ENCODE measurements at regions not wholly inside any gene's neighbourhood (a gene's known extent, or its start where the extent isn't known, plus 50 kb on each side); places are given as distances from the start of the nearest gene placed in this dataset.

DNA sequence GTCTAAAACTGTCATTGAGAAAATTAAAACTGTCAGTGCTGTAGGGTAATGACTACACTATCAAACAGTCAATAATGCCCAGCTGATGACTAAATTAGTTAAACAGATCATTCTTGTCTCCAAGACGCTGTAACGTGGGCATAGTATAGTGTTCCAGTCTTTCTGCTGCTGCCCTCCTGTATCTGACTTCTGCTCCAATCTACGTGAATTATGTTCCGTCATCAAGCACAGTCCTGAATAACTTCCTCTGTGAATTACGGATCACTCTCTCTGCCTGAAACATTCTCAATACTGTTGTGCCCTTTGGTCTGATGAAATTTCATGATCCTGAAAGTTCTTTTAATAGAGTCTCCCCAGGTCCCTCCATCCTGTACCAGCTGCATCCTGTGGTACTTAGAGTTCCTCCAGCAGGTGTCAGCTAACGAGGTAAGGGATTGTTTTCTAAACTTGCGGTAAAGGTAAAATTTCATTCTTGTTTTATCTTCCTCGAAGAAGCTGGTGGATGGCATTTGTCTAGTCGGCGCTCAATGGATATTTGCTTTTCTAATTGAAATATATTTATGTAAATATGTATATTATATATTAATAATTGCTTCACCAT is 393.5 kb upstream of the ADARB2 start:
- no peaks in the 10 kb centered on the region for H3K9me3 ChIP-seq

GRCh38 chr10:2128991-2129390 is 391.7 kb upstream of the ADARB2 start:
- Histone ChIP-seq H3K27me3 (no peaks in the 10 kb centered on the region), H3K36me3 (no peaks in the 10 kb centered on the region), H3K4me1 (no peaks in the 10 kb centered on the region), H3K9me3 (no peaks in the 10 kb centered on the region), H3K4me3 (no peak overlapping the region), H3K27ac (no peak overlapping the region)
- WGBS: 89% methylated on average over 3 of the region's 3 CpGs
- DNase-seq (ENCODE audit: low spot score in 2 of 2): no peak
- TF ChIP-seq EP300 (IDR thresholded peaks at IDR 0.05) (no peak), POLR2AphosphoS5 (IDR thresholded peaks at IDR 0.05) (no peak), POLR2A (IDR thresholded peaks at IDR 0.05) (no peak), CTCF (IDR thresholded peaks at IDR 0.05) (no peak)

More for the DNA sequence above, 393.5 kb upstream of the ADARB2 start:
- Histone ChIP-seq H3K4me1 (no peaks in the 10 kb centered on the region), H3K27me3 (no peaks in the 10 kb centered on the region), H3K27ac (no peak overlapping the region), H3K4me3 (no peak overlapping the region), H3K36me3 (no peaks in the 10 kb centered on the region)
- 72% methylated on average over 10 of the region's 10 CpGs for WGBS
- TF ChIP-seq CTCF (IDR thresholded peaks at IDR 0.05): no peak
- no peak for TF ChIP-seq POLR2A (IDR thresholded peaks at IDR 0.05)
- no peak for TF ChIP-seq EP300 (IDR thresholded peaks at IDR 0.05)
- TF ChIP-seq POLR2AphosphoS5 (IDR thresholded peaks at IDR 0.05): no peak
- no peak for DNase-seq (ENCODE audit: low spot score in 2 of 2)

- no peak overlapping the region for H3K27ac ChIP-seq
- H3K9me3 ChIP-seq: no peaks in the 10 kb centered on the region
- H3K36me3 ChIP-seq: no peaks in the 10 kb centered on the region
- H3K27me3 ChIP-seq: no peaks in the 10 kb centered on the region
- no peaks in the 10 kb centered on the region for H3K4me1 ChIP-seq
- WGBS: 59% methylated on average over 11 of the region's 11 CpGs
- TF ChIP-seq CTCF (IDR thresholded peaks at IDR 0.05) (no peak), POLR2AphosphoS5 (IDR thresholded peaks at IDR 0.05) (no peak), EP300 (IDR thresholded peaks at IDR 0.05) (no peak), POLR2A (IDR thresholded peaks at IDR 0.05) (no peak)
- no peak for DNase-seq (ENCODE audit: low spot score in 2 of 2)
- H3K4me3 ChIP-seq: no peak overlapping the region
These were observed 386.8 kb upstream of the ADARB2 start for GRCh38 chr10:2124135-2124534.

- no peak for TF ChIP-seq EP300 (IDR thresholded peaks at IDR 0.05)
- no peak for TF ChIP-seq POLR2AphosphoS5 (IDR thresholded peaks at IDR 0.05)
- no peak for TF ChIP-seq CTCF (IDR thresholded peaks at IDR 0.05)
- TF ChIP-seq POLR2A (IDR thresholded peaks at IDR 0.05): no peak
- no peaks in the 10 kb centered on the region for H3K4me1 ChIP-seq
- 51% methylated on average over 8 of the region's 8 CpGs for WGBS
These were observed 385.3 kb upstream of the ADARB2 start for GRCh38 chr10:2122431-2123124.

DNA sequence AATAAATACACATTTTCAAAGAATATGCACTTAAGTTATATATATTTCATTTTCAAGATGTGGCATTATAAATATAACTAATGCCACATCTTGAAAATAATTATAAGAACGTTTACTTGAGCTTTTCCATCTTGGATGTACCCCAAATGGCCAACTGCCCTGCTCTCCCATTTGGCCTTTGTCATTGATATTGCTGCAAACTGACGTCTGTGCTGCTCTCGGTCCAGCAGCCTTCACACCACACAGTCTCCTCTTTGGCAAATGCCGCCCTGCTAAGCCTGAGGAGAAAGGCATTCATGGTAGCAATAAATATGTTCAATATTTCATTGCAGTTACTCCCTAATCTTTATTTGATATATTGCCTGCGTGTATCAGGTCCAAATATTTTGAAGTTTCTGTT is 384.6 kb upstream of the ADARB2 start:
- no peak for DNase-seq (ENCODE audit: low spot score in 2 of 2)
- H3K4me3 ChIP-seq: no peak overlapping the region
- no peaks in the 10 kb centered on the region for H3K27me3 ChIP-seq
- H3K9me3 ChIP-seq: no peaks in the 10 kb centered on the region
- H3K4me1 ChIP-seq: no peaks in the 10 kb centered on the region
- H3K36me3 ChIP-seq: no peaks in the 10 kb centered on the region
- TF ChIP-seq EP300 (IDR thresholded peaks at IDR 0.05) (no peak), CTCF (IDR thresholded peaks at IDR 0.05) (no peak), POLR2AphosphoS5 (IDR thresholded peaks at IDR 0.05) (no peak), POLR2A (IDR thresholded peaks at IDR 0.05) (no peak)
- 28% methylated on average over 5 of the region's 5 CpGs for WGBS
- no peak overlapping the region for H3K27ac ChIP-seq

More at GRCh38 chr10:2122431-2123124, 385.3 kb upstream of the ADARB2 start:
- H3K27me3 ChIP-seq: no peaks in the 10 kb centered on the region
- H3K4me3 ChIP-seq: no peak overlapping the region
- no peaks in the 10 kb centered on the region for H3K36me3 ChIP-seq
- H3K9me3 ChIP-seq: no peaks in the 10 kb centered on the region
- no peak overlapping the region for H3K27ac ChIP-seq
- DNase-seq (ENCODE audit: low spot score in 2 of 2): no peak

Measured in suprapubic skin (tissue), 4 donors.